H9 (cell line): ENCODE measurements at regions not wholly inside any gene's neighbourhood (a gene's known extent, or its start where the extent isn't known, plus 50 kb on each side); places are given as distances from the start of the nearest gene placed in this dataset.

ENCODE experiments used
- DNase-seq: peaks from one replicate; pipeline ENCODE4 v3.0.0-alpha.2; 2017
- H2AFZ ChIP-seq: one replicate; pipeline ENCODE4 v1.6.1; 2013; ENCODE audit warnings: mild to moderate bottlenecking, low read length, control low read depth, moderate library complexity
- H2AK5ac ChIP-seq: 2 replicates; pipeline ENCODE4 v1.6.1; 2013; ENCODE audit warnings: low read length, control low read depth, mixed read lengths; ENCODE audit not compliant: insufficient read length
- H2BK120ac ChIP-seq: one replicate; pipeline ENCODE4 v1.6.1; 2013; ENCODE audit warnings: low read depth, mild to moderate bottlenecking, low read length, control low read depth, inconsistent platforms; ENCODE audit not compliant: poor library complexity, severe bottlenecking
- H2BK12ac ChIP-seq: 2 replicates; pipeline ENCODE4 v1.6.1; 2013; ENCODE audit warnings: low read length, control low read depth, mixed read lengths, low read depth; ENCODE audit not compliant: insufficient read length
- H2BK15ac ChIP-seq: 2 replicates; pipeline ENCODE4 v1.6.1; 2013; ENCODE audit warnings: low read depth, low read length, control low read depth
- H2BK20ac ChIP-seq: one replicate; pipeline ENCODE4 v1.6.1; 2013; ENCODE audit warnings: low read depth, mild to moderate bottlenecking, low read length, control low read depth, inconsistent platforms; ENCODE audit not compliant: poor library complexity, severe bottlenecking
- H2BK5ac ChIP-seq: 2 replicates; pipeline ENCODE4 v1.6.1; 2013; ENCODE audit warnings: low read length, control low read depth, mixed read lengths; ENCODE audit not compliant: insufficient read length
- H3K14ac ChIP-seq: 2 replicates; pipeline ENCODE4 v1.6.1; 2013; ENCODE audit warnings: low read length, control low read depth; ENCODE audit not compliant: insufficient read depth
- H3K18ac ChIP-seq: 2 replicates; pipeline ENCODE4 v1.6.1; 2013; ENCODE audit warnings: low read depth, mild to moderate bottlenecking, mixed read lengths, low read length, control low read depth; ENCODE audit not compliant: insufficient read length
- H3K23ac ChIP-seq: 2 replicates; pipeline ENCODE4 v1.6.1; 2013; ENCODE audit warnings: low read length, control low read depth, mixed read lengths, low read depth; ENCODE audit not compliant: insufficient read length
- H3K23me2 ChIP-seq: 2 replicates; pipeline ENCODE4 v1.6.1; 2013; ENCODE audit warnings: low read depth, mild to moderate bottlenecking, mixed read lengths, low read length, control low read depth; ENCODE audit not compliant: insufficient read length, poor library complexity, severe bottlenecking
- H3K27ac ChIP-seq: 2 replicates; pipeline ENCODE4 v1.5.1; 2013; ENCODE audit warnings: low read length, control low read depth, mixed read lengths, low read depth; ENCODE audit not compliant: insufficient read length
- H3K27me3 ChIP-seq: 2 replicates; pipeline ENCODE4 v1.6.1; 2013; ENCODE audit warnings: low read length, control low read depth, inconsistent platforms; ENCODE audit not compliant: insufficient read depth
- H3K4ac ChIP-seq: 2 replicates; pipeline ENCODE4 v1.6.1; 2013; ENCODE audit warnings: low read depth, mild to moderate bottlenecking, control low read depth, inconsistent platforms, low read length, moderate library complexity
- H3K4me1 ChIP-seq: 2 replicates; pipeline ENCODE4 v1.6.1; 2013; ENCODE audit warnings: low read length, control low read depth, inconsistent platforms; ENCODE audit not compliant: insufficient read depth
- H3K4me2 ChIP-seq: 2 replicates; pipeline ENCODE4 v1.6.1; 2013; ENCODE audit warnings: low read length, control low read depth, mixed read lengths; ENCODE audit not compliant: insufficient read length, insufficient read depth
- H3K56ac ChIP-seq: 2 replicates; pipeline ENCODE4 v1.6.1; 2013; ENCODE audit warnings: low read depth, mild to moderate bottlenecking, mixed read lengths, low read length, control low read depth; ENCODE audit not compliant: insufficient read length
- H3K79me1 ChIP-seq: 2 replicates; pipeline ENCODE4 v1.6.1; 2013; ENCODE audit warnings: low read depth, mild to moderate bottlenecking, moderate library complexity, low read length, control low read depth, inconsistent platforms; ENCODE audit not compliant: insufficient read depth, poor library complexity, severe bottlenecking
- H3K79me2 ChIP-seq: 2 replicates; pipeline ENCODE4 v1.6.1; 2013; ENCODE audit warnings: low read length, control low read depth, inconsistent platforms; ENCODE audit not compliant: insufficient read depth
- H3K9ac ChIP-seq: 2 replicates; pipeline ENCODE4 v1.6.1; 2013; ENCODE audit warnings: low read length, control low read depth, mixed read lengths; ENCODE audit not compliant: insufficient read length; ENCODE audit errors: extremely low read depth
- H3K9me3 ChIP-seq: one replicate; pipeline ENCODE4 v1.6.1; 2013; ENCODE audit warnings: low read depth, low read length, inconsistent platforms; ENCODE audit not compliant: control insufficient read depth
- H3T11ph ChIP-seq: one replicate; pipeline ENCODE4 v1.6.1; 2013; ENCODE audit warnings: mild to moderate bottlenecking, low read length, control low read depth, inconsistent platforms
- H4K20me1 ChIP-seq: one replicate; pipeline ENCODE4 v1.6.1; 2013; ENCODE audit not compliant: control insufficient read depth, insufficient read length, insufficient read depth
- H4K5ac ChIP-seq: 2 replicates; pipeline ENCODE4 v1.6.1; 2013; ENCODE audit warnings: low read depth, mild to moderate bottlenecking, mixed read lengths, low read length, control low read depth; ENCODE audit not compliant: insufficient read length
- H4K8ac ChIP-seq: replicated peaks from 2 replicates; pipeline ENCODE4 v1.6.1; 2013; ENCODE audit warnings: low read length, control low read depth, mixed read lengths, low read depth; ENCODE audit not compliant: insufficient read length
- H4K91ac ChIP-seq: 2 replicates; pipeline ENCODE4 v1.6.1; 2013; ENCODE audit warnings: low read depth, mild to moderate bottlenecking, moderate library complexity, mixed read lengths, low read length, control low read depth; ENCODE audit not compliant: insufficient read length
- H3K27ac Mint-ChIP-seq, 3 experiments: 2 replicates in 2 of 3; 3 replicates in 1 of 3; pipeline ENCODE4 v1.8.0; 2020 to 2021; ENCODE audit warnings: mixed read lengths in 3 of 3, mild to moderate bottlenecking in 1 of 3, moderate library complexity in 1 of 3
- H3K27me3 Mint-ChIP-seq: 2 replicates; pipeline ENCODE4 v1.8.0; 2021; ENCODE audit warnings: low read depth, mild to moderate bottlenecking, moderate library complexity, mixed read lengths
- H3K36me3 Mint-ChIP-seq, 3 experiments: 2 replicates in 2 of 3; 3 replicates in 1 of 3; pipeline ENCODE4 v1.8.0; 2020 to 2021; ENCODE audit warnings: low read depth in 3 of 3, mixed read lengths in 3 of 3; ENCODE audit not compliant: insufficient read depth in 1 of 3
- H3K4me1 Mint-ChIP-seq, 2 experiments: 2 replicates each; pipeline ENCODE4 v1.8.0; 2020; ENCODE audit warnings: mixed read lengths in 2 of 2
- H3K4me3 Mint-ChIP-seq, 2 experiments: 2 replicates in 1 of 2; 3 replicates in 1 of 2; pipeline ENCODE4 v1.8.0; 2020 to 2021; ENCODE audit warnings: mild to moderate bottlenecking in 2 of 2, mixed read lengths in 2 of 2, moderate library complexity in 1 of 2
- H3K9me3 Mint-ChIP-seq, 2 experiments: 2 replicates in 1 of 2; 3 replicates in 1 of 2; pipeline ENCODE4 v1.8.0; 2020; ENCODE audit warnings: mild to moderate bottlenecking in 2 of 2, mixed read lengths in 2 of 2, moderate library complexity in 1 of 2
- CTCF ChIP-seq: fragments of 200-600 bp; sonication (generic); conservative IDR thresholded peaks from 3 replicates; pipeline ENCODE4 v1.8.0; 2021; ENCODE audit warnings: antibody characterized with exemption, mild to moderate bottlenecking
- WGBS: extraction: QIAGEN DNeasy Blood & Tissue Kit; methylation state at CpG from one replicate; pipeline ENCODE4 v1.1.7; 2013; ENCODE audit warnings: missing lambda C conversion rate, low lambda C conversion rate, mixed read lengths; ENCODE audit not compliant: insufficient read length; ENCODE audit errors: extremely low coverage; 5-methylcytosine and 5-hydroxymethylcytosine counted together

GRCh38 chr1:173415905-173416450, 61.2 kb upstream of the PRDX6 start:
- H3K27ac Mint-ChIP-seq = peak overlapping the region in 2 of 3 experiments; percentile 70 to 89; a peak in 6 of 7 replicates
- H3K9me3 ChIP-seq = no peaks in the 10 kb centered on the region
- no CpG with 5 or more reads among the region's 5 CpGs for WGBS
- no peak overlapping the region for H4K91ac ChIP-seq
- no peaks in the 10 kb centered on the region for H4K20me1 ChIP-seq
- H3K4me3 Mint-ChIP-seq = no peak overlapping the region
- H3K14ac ChIP-seq = no peak overlapping the region
- no peak overlapping the region for H3T11ph ChIP-seq
- H3K18ac ChIP-seq = no peak overlapping the region
- H3K36me3 Mint-ChIP-seq = peaks cover 0 to 15% (median 2%) of the 10 kb centered on the region in 3 experiments; a peak in 3 of 7 replicates
- H2BK12ac ChIP-seq = no peak overlapping the region
- no peak for TF ChIP-seq CTCF
- H2BK5ac ChIP-seq = no peak overlapping the region
- peaks cover 5 to 7% of the 10 kb centered on the region in 2 experiments for H3K4me1 Mint-ChIP-seq
- H3K27me3 ChIP-seq = no peaks in the 10 kb centered on the region
- no peaks in the 10 kb centered on the region; a peak in 1 of 5 replicates for H3K9me3 Mint-ChIP-seq
- H3K56ac ChIP-seq = no peak overlapping the region
- no peaks in the 10 kb centered on the region for H3K4me1 ChIP-seq
- no peak overlapping the region for H3K27ac ChIP-seq
- no peak overlapping the region for H3K9ac ChIP-seq
- H3K79me1 ChIP-seq = no peaks in the 10 kb centered on the region
- no peaks in the 10 kb centered on the region for H3K27me3 Mint-ChIP-seq
- H2AK5ac ChIP-seq = no peak overlapping the region
- H2AFZ ChIP-seq = no peak overlapping the region
- no peak overlapping the region for H2BK20ac ChIP-seq
- H3K4ac ChIP-seq = no peak overlapping the region
- H3K23ac ChIP-seq = no peak overlapping the region
- no peaks in the 10 kb centered on the region for H3K79me2 ChIP-seq
- no peak overlapping the region for H2BK15ac ChIP-seq
- H3K4me2 ChIP-seq = no peak overlapping the region
- no peak for DNase-seq
- no peak overlapping the region for H2BK120ac ChIP-seq
- H3K23me2 ChIP-seq = no peaks in the 10 kb centered on the region
- no peak overlapping the region for H4K8ac ChIP-seq
- no peak overlapping the region for H4K5ac ChIP-seq
